Activated T-cell treated with anti-CD3 and anti-CD28 coated beads, Interleukin-2, amount 50 U/mL, for 4 hours (primary cell): ENCODE measurements at regions not wholly inside any gene's neighbourhood (a gene's known extent, or its start where the extent isn't known, plus 50 kb on each side); places are given as distances from the start of the nearest gene placed in this dataset.

Source experiments
- ATAC-seq, 2 donors: fragments of 200-7000 bp; cut with Tn5 transposase; one replicate each; pipeline ENCODE4 v1.10.0; 2021
- DNase-seq: peaks from one replicate; pipeline ENCODE4 v3.0.0-alpha.2; 2020
- H3K27me3 Mint-ChIP-seq: one replicate; pipeline ENCODE4 v1.8.0; 2021; ENCODE audit warnings: low read depth, mixed read lengths
- H3K36me3 Mint-ChIP-seq: one replicate; pipeline ENCODE4 v1.8.0; 2022; ENCODE audit warnings: mixed read lengths; ENCODE audit not compliant: insufficient read depth
- H3K4me1 Mint-ChIP-seq: one replicate; pipeline ENCODE4 v1.8.0; 2021; ENCODE audit warnings: low read depth, mixed read lengths
- H3K4me3 Mint-ChIP-seq: one replicate; pipeline ENCODE4 v1.8.0; 2021; ENCODE audit warnings: mild to moderate bottlenecking, moderate library complexity, mixed read lengths
- H3K9me3 Mint-ChIP-seq: one replicate; pipeline ENCODE4 v1.8.0; 2021; ENCODE audit warnings: mixed read lengths

- no peak for DNase-seq
- no peaks in the 10 kb centered on the region for H3K4me1 Mint-ChIP-seq
- ATAC-seq, result no peak
- H3K36me3 Mint-ChIP-seq, result no peaks in the 10 kb centered on the region
- H3K9me3 Mint-ChIP-seq, result peaks cover 3% of the 10 kb centered on the region
- no peak overlapping the region for H3K4me3 Mint-ChIP-seq
- no peaks in the 10 kb centered on the region for H3K27me3 Mint-ChIP-seq
Measured at GRCh38 chr13:63393112-63393511, 1977.5 kb upstream of the PCDH20 start.

DNA sequence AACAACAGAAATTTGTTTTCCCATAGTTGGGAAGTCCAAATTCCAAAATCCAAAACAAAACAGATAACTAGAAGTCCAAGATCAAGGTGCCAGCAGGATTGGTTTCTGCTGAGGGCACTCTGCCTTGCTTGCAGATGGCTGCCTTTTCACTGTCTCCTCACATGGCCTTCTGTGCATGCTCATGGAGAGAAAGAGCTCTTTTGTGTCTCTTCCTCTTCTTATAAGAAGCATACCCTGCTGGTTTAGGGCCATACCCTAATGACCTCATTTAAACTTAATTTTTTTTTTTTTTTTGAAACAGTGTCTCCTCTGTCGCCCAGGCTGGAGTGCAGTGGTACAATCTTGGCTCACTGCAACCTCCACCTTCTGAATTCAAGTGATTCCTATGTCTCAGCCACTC is 1974.1 kb upstream of the PCDH20 start:
- DNase-seq (no peak), ATAC-seq (no peak)
- Mint-ChIP-seq H3K36me3 (no peaks in the 10 kb centered on the region), H3K27me3 (no peaks in the 10 kb centered on the region), H3K4me1 (no peaks in the 10 kb centered on the region), H3K4me3 (no peak overlapping the region), H3K9me3 (peaks cover 9% of the 10 kb centered on the region)

- no peaks in the 10 kb centered on the region for H3K4me1 Mint-ChIP-seq
- no peak overlapping the region for H3K4me3 Mint-ChIP-seq
- H3K27me3 Mint-ChIP-seq, result no peaks in the 10 kb centered on the region
- DNase-seq (no peak), ATAC-seq (no peak)
- H3K36me3 Mint-ChIP-seq, result no peaks in the 10 kb centered on the region
- peaks cover 36% of the 10 kb centered on the region for H3K9me3 Mint-ChIP-seq
Measured at GRCh38 chr13:63381078-63381859, 1965.6 kb upstream of the PCDH20 start.

DNA sequence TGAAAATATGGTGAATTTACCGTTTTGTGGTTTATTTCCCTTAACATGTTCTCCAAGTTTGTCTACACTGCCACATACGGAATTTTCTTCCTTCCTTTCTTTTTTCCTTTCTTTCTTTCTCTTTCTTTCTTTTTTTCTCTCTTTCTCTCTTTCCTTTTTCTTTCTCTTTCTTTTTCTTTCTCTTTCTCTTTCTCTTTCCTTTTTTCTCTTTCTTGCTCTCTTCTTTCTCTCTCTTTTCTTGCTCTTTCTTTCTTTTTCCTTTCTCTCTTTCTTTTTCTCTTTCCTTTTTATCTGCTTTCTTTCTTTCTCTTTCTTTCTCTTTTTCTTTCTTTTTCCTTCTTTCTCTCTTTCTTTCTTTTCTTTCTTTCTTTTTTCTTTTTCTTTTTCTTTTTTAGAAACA is 1962.3 kb upstream of the PCDH20 start:
- no peaks in the 10 kb centered on the region for H3K36me3 Mint-ChIP-seq
- H3K4me1 Mint-ChIP-seq, result no peaks in the 10 kb centered on the region
- H3K4me3 Mint-ChIP-seq, result no peak overlapping the region
- H3K9me3 Mint-ChIP-seq, result peaks cover 33% of the 10 kb centered on the region
- ATAC-seq (no peak), DNase-seq (no peak)
- no peaks in the 10 kb centered on the region for H3K27me3 Mint-ChIP-seq

GRCh38 chr13:63370101-63370500 is 1954.5 kb upstream of the PCDH20 start:
- no peaks in the 10 kb centered on the region for H3K27me3 Mint-ChIP-seq

GRCh38 chr13:63367522-63368198 is 1952.0 kb upstream of the PCDH20 start:
- DNase-seq, result no peak
- Mint-ChIP-seq H3K36me3 (no peaks in the 10 kb centered on the region), H3K9me3 (peaks cover 7% of the 10 kb centered on the region), H3K4me1 (no peaks in the 10 kb centered on the region), H3K4me3 (no peak overlapping the region), H3K27me3 (no peaks in the 10 kb centered on the region)
- no peak for ATAC-seq

More at GRCh38 chr13:63370101-63370500, 1954.5 kb upstream of the PCDH20 start:
- H3K36me3 Mint-ChIP-seq, result no peaks in the 10 kb centered on the region
- no peak for DNase-seq
- no peak for ATAC-seq
- no peaks in the 10 kb centered on the region for H3K4me1 Mint-ChIP-seq
- peaks cover 7% of the 10 kb centered on the region for H3K9me3 Mint-ChIP-seq
- no peak overlapping the region for H3K4me3 Mint-ChIP-seq

GRCh38 chr13:63364159-63364558 is 1948.5 kb upstream of the PCDH20 start:
- Mint-ChIP-seq H3K4me3 (no peak overlapping the region), H3K9me3 (peaks cover 7% of the 10 kb centered on the region), H3K27me3 (no peaks in the 10 kb centered on the region), H3K4me1 (no peaks in the 10 kb centered on the region), H3K36me3 (no peaks in the 10 kb centered on the region)
- no peak for DNase-seq
- no peak for ATAC-seq

DNA sequence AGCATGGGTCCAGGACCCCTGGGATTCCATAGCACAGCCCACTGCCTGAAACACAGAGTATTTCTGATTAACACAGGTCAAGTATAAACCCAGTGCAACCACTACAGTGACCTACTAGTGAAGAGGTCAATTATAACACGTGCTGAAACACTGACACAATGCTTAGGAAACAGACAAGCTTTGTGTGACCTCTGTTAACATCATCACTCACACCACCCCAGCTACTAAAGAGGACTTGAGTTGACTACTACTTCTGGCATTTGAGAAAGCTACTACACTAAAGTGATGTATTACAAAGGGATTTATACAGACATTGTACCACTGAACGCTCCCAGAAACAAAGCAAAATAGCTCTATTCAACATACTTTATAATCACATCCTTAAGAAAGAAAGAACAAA is 1935.9 kb upstream of the PCDH20 start:
- ATAC-seq (no peak), DNase-seq (no peak)
- no peaks in the 10 kb centered on the region for H3K4me1 Mint-ChIP-seq
- no peak overlapping the region for H3K4me3 Mint-ChIP-seq
- peaks cover 16% of the 10 kb centered on the region for H3K9me3 Mint-ChIP-seq
- H3K36me3 Mint-ChIP-seq, result no peaks in the 10 kb centered on the region
- H3K27me3 Mint-ChIP-seq, result no peaks in the 10 kb centered on the region

DNA sequence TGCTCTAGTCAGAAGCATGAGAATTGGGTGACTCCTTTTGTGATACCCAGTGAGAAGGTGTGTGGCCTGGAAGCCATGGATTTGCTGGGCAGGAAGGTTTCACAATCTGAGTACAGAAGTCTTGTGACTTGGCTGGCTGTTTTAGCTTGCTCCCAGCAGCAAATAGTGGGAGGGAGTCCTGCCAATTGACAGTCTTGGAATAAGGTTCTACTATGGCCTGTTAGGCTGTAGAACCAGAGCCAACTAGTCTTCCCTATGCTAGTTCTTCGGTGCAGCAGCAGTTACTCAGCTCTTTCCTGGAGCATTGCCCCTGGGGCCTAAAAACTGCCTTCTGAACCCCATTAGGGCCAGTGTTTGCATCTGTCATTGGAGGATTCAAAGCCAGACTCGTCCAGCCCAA is 1935.4 kb upstream of the PCDH20 start:
- H3K4me1 Mint-ChIP-seq, result no peaks in the 10 kb centered on the region
- H3K27me3 Mint-ChIP-seq, result no peaks in the 10 kb centered on the region
- peaks cover 13% of the 10 kb centered on the region for H3K9me3 Mint-ChIP-seq
- no peaks in the 10 kb centered on the region for H3K36me3 Mint-ChIP-seq
- DNase-seq, result no peak
- no peak overlapping the region for H3K4me3 Mint-ChIP-seq
- no peak for ATAC-seq

DNA sequence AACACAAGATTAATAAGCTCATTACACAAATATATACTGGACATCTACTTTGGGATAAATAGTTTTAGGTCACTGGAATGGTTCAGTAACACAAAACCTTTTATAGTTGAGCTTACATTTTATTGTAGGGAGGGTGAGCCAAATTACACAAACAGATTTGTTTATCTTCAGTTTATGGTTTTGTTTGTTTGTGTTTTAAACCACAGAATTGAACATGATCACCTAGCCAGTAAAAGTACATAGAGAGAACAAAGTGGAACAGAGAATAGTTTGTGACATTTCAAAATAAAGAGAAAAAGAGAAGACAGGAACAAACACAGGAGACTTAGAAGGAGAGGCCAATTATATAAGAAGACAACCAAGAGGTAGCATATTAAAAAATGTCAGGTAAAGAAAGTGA is 1930.2 kb upstream of the PCDH20 start:
- no peaks in the 10 kb centered on the region for H3K36me3 Mint-ChIP-seq
- no peaks in the 10 kb centered on the region for H3K27me3 Mint-ChIP-seq
- H3K9me3 Mint-ChIP-seq, result peaks cover 17% of the 10 kb centered on the region
- no peaks in the 10 kb centered on the region for H3K4me1 Mint-ChIP-seq
- ATAC-seq (no peak), DNase-seq (no peak)
- H3K4me3 Mint-ChIP-seq, result no peak overlapping the region

GRCh38 chr13:63344711-63345110 is 1929.1 kb upstream of the PCDH20 start:
- DNase-seq (no peak), ATAC-seq (no peak)
- H3K4me3 Mint-ChIP-seq, result no peak overlapping the region
- H3K36me3 Mint-ChIP-seq, result no peaks in the 10 kb centered on the region
- H3K4me1 Mint-ChIP-seq, result no peaks in the 10 kb centered on the region
- H3K27me3 Mint-ChIP-seq, result no peaks in the 10 kb centered on the region
- H3K9me3 Mint-ChIP-seq, result peaks cover 13% of the 10 kb centered on the region

DNA sequence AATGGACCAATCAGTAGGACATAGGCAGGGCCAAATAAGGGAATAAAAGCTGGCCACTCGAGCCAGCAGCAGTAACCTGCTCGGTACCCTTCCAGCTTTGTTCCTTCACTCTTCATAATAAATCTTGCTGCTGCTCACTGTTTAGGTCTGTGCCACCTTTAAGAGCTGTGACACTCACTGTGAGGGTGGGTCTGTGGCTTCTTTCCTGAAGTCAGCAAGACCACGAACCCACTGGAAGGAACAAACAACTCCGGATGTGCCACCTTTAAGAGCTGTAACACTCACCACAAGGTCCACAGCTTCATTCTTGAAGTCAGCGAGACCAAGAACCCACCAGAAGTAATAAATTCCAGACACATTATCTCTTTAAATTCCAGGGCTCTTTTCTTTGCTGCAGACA is 1922.3 kb upstream of the PCDH20 start:
- peaks cover 16% of the 10 kb centered on the region for H3K9me3 Mint-ChIP-seq
- ATAC-seq, result no peak
- H3K27me3 Mint-ChIP-seq, result no peaks in the 10 kb centered on the region
- H3K4me3 Mint-ChIP-seq, result no peak overlapping the region
- DNase-seq, result no peak
- no peaks in the 10 kb centered on the region for H3K4me1 Mint-ChIP-seq
- no peaks in the 10 kb centered on the region for H3K36me3 Mint-ChIP-seq

DNA sequence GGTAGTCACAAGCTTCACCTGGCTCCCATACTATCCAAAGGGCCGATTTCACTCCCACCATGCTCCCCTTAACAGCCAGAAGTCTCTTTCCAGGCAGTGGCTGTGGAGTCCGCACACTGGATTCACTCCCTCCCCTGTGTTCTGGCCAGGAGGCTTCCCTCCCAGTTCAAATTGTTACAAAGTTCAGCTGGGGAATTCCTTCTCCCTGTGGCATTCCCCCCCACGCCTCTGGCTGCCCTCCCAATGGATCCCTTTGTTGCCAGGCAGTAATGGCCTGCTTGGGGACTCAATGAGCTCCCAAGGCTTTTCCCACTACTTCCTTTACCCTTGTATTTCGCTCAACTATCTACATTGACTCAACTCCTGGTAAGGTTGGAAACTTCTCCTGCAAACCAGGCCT is 1921.4 kb upstream of the PCDH20 start:
- H3K27me3 Mint-ChIP-seq, result no peaks in the 10 kb centered on the region
- H3K36me3 Mint-ChIP-seq, result no peaks in the 10 kb centered on the region
- no peak overlapping the region for H3K4me3 Mint-ChIP-seq
- DNase-seq, result no peak
- H3K4me1 Mint-ChIP-seq, result no peaks in the 10 kb centered on the region
- peaks cover 18% of the 10 kb centered on the region for H3K9me3 Mint-ChIP-seq
- ATAC-seq, result no peak

DNA sequence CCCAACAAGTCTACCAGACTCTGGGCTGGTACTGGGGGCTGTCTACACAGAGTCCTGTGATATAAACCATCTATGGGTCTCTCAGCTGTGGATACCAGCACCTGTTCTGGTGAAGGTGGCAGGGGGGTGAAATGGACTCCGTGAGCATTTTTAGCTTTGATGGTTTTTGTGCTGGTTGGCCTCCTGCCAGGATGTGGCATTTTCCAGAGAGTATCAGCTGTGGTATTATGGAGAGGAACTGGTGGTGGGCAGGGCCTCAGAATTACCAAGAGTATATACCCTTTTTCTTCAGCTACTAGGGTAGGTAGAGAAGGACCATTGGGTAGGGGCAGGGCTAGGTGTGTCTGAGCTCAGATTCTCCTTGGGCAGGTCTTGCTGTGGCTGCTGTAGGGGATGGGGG is 1920.9 kb upstream of the PCDH20 start:
- ATAC-seq (no peak), DNase-seq (no peak)
- no peaks in the 10 kb centered on the region for H3K27me3 Mint-ChIP-seq
- H3K9me3 Mint-ChIP-seq, result peaks cover 18% of the 10 kb centered on the region
- no peak overlapping the region for H3K4me3 Mint-ChIP-seq
- H3K4me1 Mint-ChIP-seq, result no peaks in the 10 kb centered on the region
- no peaks in the 10 kb centered on the region for H3K36me3 Mint-ChIP-seq

- H3K4me1 Mint-ChIP-seq, result no peaks in the 10 kb centered on the region
- peaks cover 7% of the 10 kb centered on the region for H3K9me3 Mint-ChIP-seq
- H3K4me3 Mint-ChIP-seq, result no peak overlapping the region
- H3K36me3 Mint-ChIP-seq, result no peaks in the 10 kb centered on the region
- ATAC-seq (no peak), DNase-seq (no peak)
- H3K27me3 Mint-ChIP-seq, result no peaks in the 10 kb centered on the region
Measured at GRCh38 chr13:63327584-63327983, 1911.9 kb upstream of the PCDH20 start.
